Retinal pigment epithelial cell (primary cell): ENCODE measurements at regions not wholly inside any gene's neighbourhood (a gene's known extent, or its start where the extent isn't known, plus 50 kb on each side); places are given as distances from the start of the nearest gene placed in this dataset.
"Not testable (repeated sequence)": the region's sequence is repeated elsewhere in the genome, so short reads cannot be mapped to it uniquely, and the experiment has no call there.

Experiments used
- DNase-seq: peaks from one replicate; pipeline ENCODE4 v3.0.0-alpha.2; 2010; ENCODE audit warnings: low read depth
- H3K4me3 ChIP-seq: 2 replicates; pipeline ENCODE4 v1.5.1; 2011; ENCODE audit warnings: mild to moderate bottlenecking, low read length, control low read depth, moderate library complexity
- CTCF ChIP-seq: conservative IDR thresholded peaks from 2 replicates; pipeline ENCODE4 v1.5.1; 2011; ENCODE audit warnings: low read depth, low read length, control low read depth, inconsistent platforms

GRCh38 chr10:3380406-3381050, 207.9 kb upstream of the PITRM1 start:
- no peak overlapping the region for H3K4me3 ChIP-seq
- no peak for TF ChIP-seq CTCF
- no peak for DNase-seq

GRCh38 chr10:3376631-3377030, 204.0 kb upstream of the PITRM1 start:
- H3K4me3 ChIP-seq: no peak overlapping the region
- no peak for TF ChIP-seq CTCF
- DNase-seq: no peak

- no peak for TF ChIP-seq CTCF
- DNase-seq: no peak
- no peak overlapping the region for H3K4me3 ChIP-seq
These were observed 202.9 kb upstream of the PITRM1 start for GRCh38 chr10:3375505-3375904.

GRCh38 chr10:3374914-3375313, 202.3 kb upstream of the PITRM1 start:
- no peak overlapping the region for H3K4me3 ChIP-seq
- TF ChIP-seq CTCF: no peak
- DNase-seq: no peak

- H3K4me3 ChIP-seq: not testable (repeated sequence)
These were observed 200.9 kb upstream of the PITRM1 start for GRCh38 chr10:3373374-3374027.

GRCh38 chr10:3372281-3372680, 199.7 kb upstream of the PITRM1 start:
- no peak for DNase-seq
- no peak overlapping the region for H3K4me3 ChIP-seq
- no peak for TF ChIP-seq CTCF

More at GRCh38 chr10:3373374-3374027, 200.9 kb upstream of the PITRM1 start:
- DNase-seq: not testable (repeated sequence)

GRCh38 chr10:3371624-3372023, 199.0 kb upstream of the PITRM1 start:
- not testable (repeated sequence) for H3K4me3 ChIP-seq, DNase-seq

GRCh38 chr10:3366735-3367405, 194.3 kb upstream of the PITRM1 start:
- H3K4me3 ChIP-seq: no peak overlapping the region
- no peak for DNase-seq
- no peak for TF ChIP-seq CTCF
